ENCODE measurements at regions not wholly inside any gene's neighbourhood (a gene's known extent, or its start where the extent isn't known, plus 50 kb on each side); places are given as distances from the start of the nearest gene placed in this dataset.

DNA sequence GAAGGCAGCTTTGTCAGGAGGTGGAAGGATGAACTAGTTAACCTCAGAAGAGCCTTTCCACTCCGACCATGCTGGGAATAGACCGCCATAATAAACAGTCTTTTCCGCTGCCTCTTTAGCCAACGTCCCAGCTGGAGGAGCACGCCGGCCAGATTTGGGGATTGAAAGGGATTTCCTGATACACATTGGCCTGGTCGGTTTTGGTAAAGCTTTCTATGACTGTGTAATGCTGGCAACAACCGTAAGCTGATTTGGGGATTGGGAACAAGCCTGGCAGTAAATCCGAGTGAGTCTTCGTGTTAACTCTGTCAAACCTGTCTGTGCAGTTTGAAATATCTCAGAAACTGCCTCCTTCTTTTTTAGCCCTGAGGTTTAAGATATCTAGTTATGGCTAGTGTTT is 87.0 kb downstream of the DAD1 start:
- no peak overlapping the region for H3K56ac ChIP-seq (replicated peaks; ENCODE audit: insufficient read length, low read depth, low read length)
- no peak overlapping the region for H2AK5ac ChIP-seq (ENCODE audit: low read depth, low read length)
- H3K27ac ChIP-seq (ENCODE audit: low read depth, low read length), result no peak overlapping the region
- no peak overlapping the region for H2BK120ac ChIP-seq (replicated peaks; ENCODE audit: low read depth, low read length)
- H4K20me1 ChIP-seq (replicated peaks in 1 of 2; ENCODE audit: control insufficient read depth in 1 of 2, insufficient read depth in 2 of 2, low read length in 2 of 2), result no peaks in the 10 kb centered on the region
- no peaks in the 10 kb centered on the region; a peak in 1 of 7 replicates for H3K4me1 ChIP-seq (replicated peaks in 1 of 4; ENCODE audit: control insufficient read depth in 3 of 4, insufficient read depth in 4 of 4, low read length in 3 of 4)
- 92% methylated on average over 10 of the region's 10 CpGs; no CpG with 5 or more reads in 1 of the 2 experiments for WGBS, 2 experiments (ENCODE audit: extremely low coverage in 1 of 2, insufficient coverage in 1 of 2, insufficient read length in 1 of 2, insufficient replicate concordance in 2 of 2, low coverage in 1 of 2, low lambda C conversion rate in 2 of 2, missing lambda C conversion rate in 1 of 2)
- no peak overlapping the region for H4K5ac ChIP-seq (ENCODE audit: insufficient read length, low read depth, low read length)
- no peak overlapping the region for H3K23ac ChIP-seq (ENCODE audit: insufficient read length)
- no peak overlapping the region for H3K14ac ChIP-seq (ENCODE audit: insufficient read length)
- H3K4me3 ChIP-seq (ENCODE audit: extremely low read depth in 1 of 4, insufficient read depth in 2 of 4, low read depth in 3 of 4, low read length in 4 of 4), result no peak overlapping the region
- no peaks in the 10 kb centered on the region for H3K79me1 ChIP-seq (ENCODE audit: low read depth, low read length)
- no peaks in the 10 kb centered on the region for H3K23me2 ChIP-seq (ENCODE audit: low read depth, low read length)
- H2BK15ac ChIP-seq (ENCODE audit: low read length), result no peak overlapping the region
- no peak for DNase-seq (ENCODE audit: low read depth in 1 of 2, low spot score in 2 of 2)
- no peak overlapping the region for H3K9ac ChIP-seq (replicated peaks in 1 of 4; ENCODE audit: extremely low read depth in 1 of 4, low read depth in 3 of 4, low read length in 3 of 4)
- no peaks in the 10 kb centered on the region; a peak in 1 of 4 replicates for H3K79me2 ChIP-seq (ENCODE audit: control insufficient read depth in 1 of 2, insufficient read depth in 2 of 2, low read length in 2 of 2)
- H2AFZ ChIP-seq (ENCODE audit: low read length), result 0 out of 2 replicates have a peak overlapping the region, but pooled peaks have one; percentile 55
- no peak overlapping the region for H3K4me2 ChIP-seq (ENCODE audit: insufficient read depth in 1 of 2, low read depth in 2 of 2, low read length in 2 of 2)
- H2BK20ac ChIP-seq (ENCODE audit: low read length), result no peak overlapping the region
- CTCF ChIA-PET (ENCODE audit: partially characterized antibody), result interaction anchor here (0.6 to 1.5 kb wide), 5 partner anchors 8 to 1104 kb away, joined by 3 to 6 read pairs (median 3); no protein-coding TSS in a partner anchor
- no peak overlapping the region for H3K4ac ChIP-seq (replicated peaks; ENCODE audit: insufficient read length, low read depth, low read length)
- H3K27me3 ChIP-seq (replicated peaks in 1 of 4; ENCODE audit: control insufficient read depth in 3 of 4, extremely low read depth in 1 of 4, insufficient read depth in 3 of 4, low read length in 3 of 4), result no peaks in the 10 kb centered on the region
- no peaks in the 10 kb centered on the region for H3K9me3 ChIP-seq (ENCODE audit: insufficient read depth in 2 of 2, low read depth in 1 of 2, low read length in 1 of 2)
- no peaks in the 10 kb centered on the region for H3K36me3 ChIP-seq (ENCODE audit: control insufficient read depth in 2 of 4, insufficient read depth in 4 of 4, low read length in 3 of 4)
- no peak overlapping the region for H4K91ac ChIP-seq (replicated peaks; ENCODE audit: insufficient read length, low read length)
- H4K8ac ChIP-seq (ENCODE audit: extremely low read depth, insufficient read depth, low read length), result no peak overlapping the region; the same call in 1 of the 2 replicates
- H2BK12ac ChIP-seq (ENCODE audit: low read depth, low read length), result no peak overlapping the region
- H2BK5ac ChIP-seq (ENCODE audit: low read depth, low read length), result no peak overlapping the region
- no peak for FAIRE-seq
- no peak overlapping the region for H3K18ac ChIP-seq (ENCODE audit: extremely low read depth, low read length)
- POLR2A ChIA-PET (ENCODE audit: partially characterized antibody), result no interaction called here
- TF ChIP-seq BRCA1 (IDR thresholded peaks at IDR 0.05; ENCODE audit: low read depth, low read length) (no peak), GABPA (IDR thresholded peaks at IDR 0.05; ENCODE audit: borderline replicate concordance, insufficient read depth, low read length) (no peak), FOSL1 (IDR thresholded peaks at IDR 0.05; ENCODE audit: insufficient read depth, low read depth, low read length) (no peak), CHD1 (IDR thresholded peaks at IDR 0.05; ENCODE audit: low read depth, low read length) (no peak), E2F6 (IDR thresholded peaks at IDR 0.05) (no peak), SRF (IDR thresholded peaks at IDR 0.05; ENCODE audit: low read depth, low read length) (no peak)
